COLO668 (cell line): ENCODE measurements at regions not wholly inside any gene's neighbourhood (a gene's known extent, or its start where the extent isn't known, plus 50 kb on each side); places are given as distances from the start of the nearest gene placed in this dataset.
"Not testable (repeated sequence)": the region's sequence is repeated elsewhere in the genome, so short reads cannot be mapped to it uniquely, and the experiment has no call there.

Experiments used
- DNase-seq: peaks from one replicate; lab custom pipeline; 2025; ENCODE audit not compliant: unreplicated experiment; lab: John Stamatoyannopoulos, UW

- no peak for DNase-seq
These were observed 131.9 kb downstream of the NPR3 start for GRCh38 chr5:32842813-32843530.

GRCh38 chr5:32843531-32843895 lies 132.4 kb downstream of the NPR3 start:
- no peak for DNase-seq

GRCh38 chr5:32845171-32845570 lies 134.1 kb downstream of the NPR3 start:
- no peak for DNase-seq

- no peak for DNase-seq
These were observed 137.0 kb downstream of the NPR3 start for GRCh38 chr5:32848120-32848519.

- no peak for DNase-seq
These were observed 137.6 kb downstream of the NPR3 start for GRCh38 chr5:32848681-32849080.

GRCh38 chr5:32850817-32851496 lies 139.8 kb downstream of the NPR3 start:
- DNase-seq: no peak

GRCh38 chr5:32851559-32852173 lies 140.5 kb downstream of the NPR3 start:
- DNase-seq: no peak

- no peak for DNase-seq
These were observed 141.4 kb downstream of the NPR3 start for GRCh38 chr5:32852535-32852934.

GRCh38 chr5:32852976-32853375 lies 141.9 kb downstream of the NPR3 start:
- DNase-seq: no peak

GRCh38 chr5:32854473-32854872 lies 143.4 kb downstream of the NPR3 start:
- no peak for DNase-seq

GRCh38 chr5:32859211-32859641 lies 148.1 kb downstream of the NPR3 start:
- no peak for DNase-seq

GRCh38 chr5:32865475-32865874 lies 154.4 kb downstream of the NPR3 start:
- no peak for DNase-seq

- DNase-seq: no peak
These were observed 155.0 kb downstream of the NPR3 start for GRCh38 chr5:32866138-32866537.

GRCh38 chr5:32869216-32869615 lies 158.1 kb downstream of the NPR3 start:
- no peak for DNase-seq

- no peak for DNase-seq
These were observed 165.7 kb downstream of the NPR3 start for GRCh38 chr5:32876791-32877190.

- not testable (repeated sequence) for DNase-seq
These were observed 168.2 kb downstream of the NPR3 start for GRCh38 chr5:32879364-32879763.

- no peak for DNase-seq
These were observed 169.7 kb downstream of the NPR3 start for GRCh38 chr5:32880796-32881195.

GRCh38 chr5:32887390-32887789 lies 176.3 kb downstream of the NPR3 start:
- DNase-seq: no peak

GRCh38 chr5:32889078-32889477 lies 178.0 kb downstream of the NPR3 start:
- no peak for DNase-seq

- DNase-seq: no peak
These were observed 192.5 kb downstream of the NPR3 start for GRCh38 chr5:32903613-32904012.

GRCh38 chr5:32908641-32909040 lies 197.5 kb downstream of the NPR3 start:
- no peak for DNase-seq

GRCh38 chr5:32909207-32909606 lies 198.1 kb downstream of the NPR3 start:
- no peak for DNase-seq
